WTC11 (cell line): ENCODE measurements at regions not wholly inside any gene's neighbourhood (a gene's known extent, or its start where the extent isn't known, plus 50 kb on each side); places are given as distances from the start of the nearest gene placed in this dataset.

Source experiments
- ATAC-seq: fragments of 200-7000 bp; cut with Tn5 transposase; 2 replicates; pipeline ENCODE4 v1.10.0; 2021; ENCODE audit warnings: mild to moderate bottlenecking, moderate library complexity
- CTCF ChIA-PET: fragments of 300-600 bp; sonication (Branson Sonifier 250); formaldehyde crosslinking; loops from one replicate; lab custom pipeline; 2021; ENCODE audit warnings: antibody characterized with exemption; lab: Charles Lee
- POLR2A ChIA-PET: fragments of 350-600 bp; sonication (Branson Sonifier 250); formaldehyde crosslinking; loops from one replicate; lab custom pipeline; 2021; ENCODE audit warnings: antibody characterized with exemption; lab: Charles Lee
- DNase-seq: peaks from one replicate; pipeline ENCODE4 v3.0.0; 2021; ENCODE audit warnings: low spot score
- H3K27ac Mint-ChIP-seq: 2 replicates; pipeline ENCODE4 v1.8.0; 2021; ENCODE audit warnings: mixed read lengths
- H3K27me3 Mint-ChIP-seq: 2 replicates; pipeline ENCODE4 v1.8.0; 2021; ENCODE audit warnings: low read depth, mild to moderate bottlenecking, moderate library complexity, mixed read lengths
- H3K36me3 Mint-ChIP-seq: 2 replicates; pipeline ENCODE4 v1.8.0; 2021; ENCODE audit warnings: mixed read lengths
- H3K4me1 Mint-ChIP-seq: 2 replicates; pipeline ENCODE4 v1.8.0; 2022; ENCODE audit warnings: mixed read lengths
- H3K4me3 Mint-ChIP-seq: 2 replicates; pipeline ENCODE4 v1.8.0; 2021; ENCODE audit warnings: mild to moderate bottlenecking, moderate library complexity, mixed read lengths
- H3K9me3 Mint-ChIP-seq: 2 replicates; pipeline ENCODE4 v1.8.0; 2021; ENCODE audit warnings: mixed read lengths
- ARID4B ChIP-seq: sonication (generic); formaldehyde crosslinking; IDR thresholded peaks from 2 replicates; pipeline ENCODE4 v1.8.0; 2023; ENCODE audit warnings: missing genetic modification reagents, mild to moderate bottlenecking, borderline replicate concordance
- ATF6 ChIP-seq: sonication (generic); formaldehyde crosslinking; IDR thresholded peaks from 2 replicates; pipeline ENCODE4 v1.8.1; 2023; ENCODE audit warnings: mild to moderate bottlenecking, missing genetic modification reagents
- CREB1 ChIP-seq: sonication (generic); formaldehyde crosslinking; IDR thresholded peaks from 2 replicates; pipeline ENCODE4 v1.8.0; 2023; ENCODE audit warnings: mild to moderate bottlenecking, missing genetic modification reagents
- E2F5 ChIP-seq: sonication (generic); formaldehyde crosslinking; IDR thresholded peaks from 2 replicates; pipeline ENCODE4 v1.8.1; 2022; ENCODE audit warnings: mild to moderate bottlenecking, moderate library complexity, missing genetic modification reagents
- ERG ChIP-seq: fragments of 250-450 bp; sonication (Bioruptor Pico); IDR thresholded peaks from 2 replicates; pipeline ENCODE4 v1.8.0; 2021; ENCODE audit warnings: mild to moderate bottlenecking
- ESRRA ChIP-seq: sonication (generic); formaldehyde crosslinking; IDR thresholded peaks from 2 replicates; pipeline ENCODE4 v1.8.1; 2022; ENCODE audit warnings: mild to moderate bottlenecking, missing genetic modification reagents, borderline replicate concordance
- GABPB1 ChIP-seq: sonication (generic); formaldehyde crosslinking; IDR thresholded peaks from 2 replicates; pipeline ENCODE4 v1.8.1; 2023; ENCODE audit warnings: mild to moderate bottlenecking, missing genetic modification reagents
- GRHL2 ChIP-seq: fragments of 250-450 bp; sonication (Bioruptor Pico); IDR thresholded peaks from 2 replicates; pipeline ENCODE4 v1.8.0; 2022; ENCODE audit warnings: mild to moderate bottlenecking, moderate library complexity; ENCODE audit not compliant: insufficient replicate concordance, severe bottlenecking
- JUN ChIP-seq: sonication (generic); formaldehyde crosslinking; IDR thresholded peaks from 2 replicates; pipeline ENCODE4 v1.8.0; 2023; ENCODE audit warnings: mild to moderate bottlenecking, missing genetic modification reagents
- KAT7 ChIP-seq: sonication (generic); formaldehyde crosslinking; IDR thresholded peaks from 2 replicates; pipeline ENCODE4 v1.8.1; 2023; ENCODE audit warnings: missing genetic modification reagents, mild to moderate bottlenecking, borderline replicate concordance
- NFATC4 ChIP-seq: fragments of 250-450 bp; sonication (Bioruptor Pico); IDR thresholded peaks from 2 replicates; pipeline ENCODE4 v1.9.0; 2021; ENCODE audit warnings: mild to moderate bottlenecking
- PRRX2 ChIP-seq: fragments of 250-450 bp; sonication (Bioruptor Pico); IDR thresholded peaks from 2 replicates; pipeline ENCODE4 v1.8.0; 2021; ENCODE audit warnings: mild to moderate bottlenecking
- STAT6 ChIP-seq: sonication (generic); formaldehyde crosslinking; conservative IDR thresholded peaks from 2 replicates; pipeline ENCODE4 v1.8.1; 2023; ENCODE audit warnings: mild to moderate bottlenecking, low read depth, missing genetic modification reagents, moderate library complexity
- TCF7 ChIP-seq: sonication (generic); formaldehyde crosslinking; IDR thresholded peaks from 2 replicates; pipeline ENCODE4 v1.8.0; 2022; ENCODE audit warnings: mild to moderate bottlenecking, low read depth, missing genetic modification reagents, moderate library complexity
- USF1 ChIP-seq: sonication (generic); formaldehyde crosslinking; IDR thresholded peaks from 2 replicates; pipeline ENCODE4 v1.8.0; 2022; ENCODE audit warnings: mild to moderate bottlenecking, missing genetic modification reagents
- USF2 ChIP-seq: sonication (generic); formaldehyde crosslinking; IDR thresholded peaks from 2 replicates; pipeline ENCODE4 v1.8.1; 2023; ENCODE audit warnings: mild to moderate bottlenecking, missing genetic modification reagents, moderate library complexity
- ZNF423 ChIP-seq: fragments of 250-450 bp; sonication (Bioruptor Pico); IDR thresholded peaks from 2 replicates; pipeline ENCODE4 v2.1.2; 2022; ENCODE audit warnings: mild to moderate bottlenecking, moderate library complexity
- ZSCAN18 ChIP-seq: fragments of 250-450 bp; sonication (Bioruptor Pico); IDR thresholded peaks from 2 replicates; pipeline ENCODE4 v2.1.2; 2022; ENCODE audit warnings: mild to moderate bottlenecking, moderate library complexity

GRCh38 chr2:138183705-138184104 is 219.4 kb downstream of the HNMT start:
- POLR2A ChIA-PET, result interaction anchor here (0.5 to 0.8 kb wide), 2 partner anchors 25 to 1631 kb away, joined by 3 to 4 read pairs; no protein-coding TSS in a partner anchor
- no peak for DNase-seq
- Mint-ChIP-seq H3K9me3 (no peaks in the 10 kb centered on the region), H3K27me3 (no peaks in the 10 kb centered on the region), H3K27ac (no peak overlapping the region), H3K4me1 (peaks cover 55% of the 10 kb centered on the region), H3K4me3 (no peak overlapping the region), H3K36me3 (no peaks in the 10 kb centered on the region)
- ATAC-seq, result no peak
- CTCF ChIA-PET, result interaction anchor here (0.7 kb wide), 2 partner anchors 65 to 295 kb away, joined by 3 to 4 read pairs; no protein-coding TSS in a partner anchor
- TF ChIP-seq PRRX2 (no peak), USF2 (CRISPR knock-in tag) (peak; percentile 26; the same call in 1 of the 2 replicates)
- TF ChIP-seq, all 79 proteins: peak for 1

GRCh38 chr2:138184428-138184827 is 220.2 kb downstream of the HNMT start:
- Mint-ChIP-seq H3K27me3 (no peaks in the 10 kb centered on the region), H3K4me3 (no peak overlapping the region), H3K9me3 (no peaks in the 10 kb centered on the region), H3K36me3 (no peaks in the 10 kb centered on the region), H3K4me1 (peaks cover 56% of the 10 kb centered on the region), H3K27ac (no peak overlapping the region)
- CTCF ChIA-PET, result interaction anchor here (0.7 kb wide), 1 partner anchor 64 kb away, joined by 3 read pairs; no protein-coding TSS in a partner anchor
- no peak for DNase-seq
- no peak for TF ChIP-seq STAT6 (CRISPR knock-in tag)
- no peak for TF ChIP-seq KAT7 (CRISPR knock-in tag)
- TF ChIP-seq USF1 (CRISPR knock-in tag), result no peak
- no peak for TF ChIP-seq ZNF423
- peak; percentile 32; the same call in 1 of the 2 replicates for TF ChIP-seq GABPB1
- no peak for TF ChIP-seq ESRRA (CRISPR knock-in tag)
- TF ChIP-seq ERG, result no peak
- ATAC-seq, result no peak
- POLR2A ChIA-PET, result no interaction called here

GRCh38 chr2:138185827-138186226 is 221.6 kb downstream of the HNMT start:
- DNase-seq, result no peak
- ATAC-seq, result peak; percentile 81
- H3K27me3 Mint-ChIP-seq, result no peaks in the 10 kb centered on the region
- H3K9me3 Mint-ChIP-seq, result no peaks in the 10 kb centered on the region
- CTCF ChIA-PET, result no interaction called here
- H3K4me1 Mint-ChIP-seq, result peaks cover 57% of the 10 kb centered on the region
- no peaks in the 10 kb centered on the region for H3K36me3 Mint-ChIP-seq
- H3K27ac Mint-ChIP-seq, result no peak overlapping the region
- POLR2A ChIA-PET, result no interaction called here
- H3K4me3 Mint-ChIP-seq, result no peak overlapping the region
- no peak for TF ChIP-seq NFATC4
- no peak for TF ChIP-seq ATF6 (CRISPR knock-in tag)
- TF ChIP-seq ARID4B (CRISPR knock-in tag), result no peak
- TF ChIP-seq TCF7, result no peak
- TF ChIP-seq GRHL2 (CRISPR knock-in tag), result no peak
- no peak for TF ChIP-seq CREB1 (CRISPR knock-in tag)
- no peak for TF ChIP-seq JUN (CRISPR knock-in tag)
- no peak for TF ChIP-seq ZSCAN18 (CRISPR knock-in tag)
- TF ChIP-seq E2F5 (CRISPR knock-in tag), result no peak
